ENCODE measurements at regions not wholly inside any gene's neighbourhood (a gene's known extent, or its start where the extent isn't known, plus 50 kb on each side); places are given as distances from the start of the nearest gene placed in this dataset.
A peak's percentile ranks its signal among the peaks of the same experiment; 100 is the strongest.

GRCh38 chr18:24669015-24669414 lies 208.6 kb downstream of the HRH4 start:
- H3K36me3 ChIP-seq = no peaks in the 10 kb centered on the region
- ATAC-seq (ENCODE audit: low FRiP score in 2 of 2) (no peak), DNase-seq (no peak)
- H3K4me3 ChIP-seq = no peak overlapping the region
- H3K4me1 ChIP-seq = no peaks in the 10 kb centered on the region
- H3K27ac ChIP-seq = no peak overlapping the region
- WGBS, 2 donors = 89% methylated on average over 2 of the region's 2 CpGs
- H3K27me3 ChIP-seq = no peaks in the 10 kb centered on the region
- TF ChIP-seq CTCF (IDR thresholded peaks at IDR 0.05) = no peak
- TF ChIP-seq EP300 (IDR thresholded peaks at IDR 0.05) = no peak
- no peak for TF ChIP-seq POLR2AphosphoS5 (IDR thresholded peaks at IDR 0.05)
- no peak for TF ChIP-seq POLR2A (IDR thresholded peaks at IDR 0.05)
- no peaks in the 10 kb centered on the region for H3K9me3 ChIP-seq

- TF ChIP-seq POLR2A (IDR thresholded peaks at IDR 0.05) (no peak), POLR2AphosphoS5 (IDR thresholded peaks at IDR 0.05) (no peak), EP300 (IDR thresholded peaks at IDR 0.05) (no peak)
- DNase-seq = peak in 1 of 2 donors; percentile 4
- H3K4me1 ChIP-seq = no peaks in the 10 kb centered on the region
- no peak overlapping the region for H3K27ac ChIP-seq
- WGBS, 2 donors = 83 to 89% methylated on average over 2 to 3 of the region's 3 CpGs
- no peaks in the 10 kb centered on the region for H3K27me3 ChIP-seq
- H3K9me3 ChIP-seq = no peaks in the 10 kb centered on the region
- H3K36me3 ChIP-seq = no peaks in the 10 kb centered on the region
- ATAC-seq (ENCODE audit: low FRiP score in 2 of 2) = no peak
- no peak overlapping the region for H3K4me3 ChIP-seq
Observed at GRCh38 chr18:24669502-24669901, 209.1 kb downstream of the HRH4 start.

GRCh38 chr18:24672165-24672941 lies 211.9 kb downstream of the HRH4 start:
- Histone ChIP-seq H3K36me3 (no peaks in the 10 kb centered on the region), H3K4me1 (no peaks in the 10 kb centered on the region), H3K4me3 (no peak overlapping the region), H3K27me3 (no peaks in the 10 kb centered on the region), H3K9me3 (no peaks in the 10 kb centered on the region), H3K27ac (no peak overlapping the region)
- 36 to 52% methylated on average over 9 of the region's 9 CpGs for WGBS, 2 donors
- TF ChIP-seq POLR2AphosphoS5 (IDR thresholded peaks at IDR 0.05) (no peak), POLR2A (IDR thresholded peaks at IDR 0.05) (no peak), EP300 (IDR thresholded peaks at IDR 0.05) (no peak), CTCF (IDR thresholded peaks at IDR 0.05) (no peak)
- DNase-seq (no peak), ATAC-seq (ENCODE audit: low FRiP score in 2 of 2) (no peak)

GRCh38 chr18:24674200-24674599 lies 213.8 kb downstream of the HRH4 start:
- ATAC-seq (ENCODE audit: low FRiP score in 2 of 2) (no peak), DNase-seq (no peak)
- Histone ChIP-seq H3K27me3 (no peaks in the 10 kb centered on the region), H3K36me3 (no peaks in the 10 kb centered on the region), H3K4me3 (no peak overlapping the region), H3K27ac (no peak overlapping the region), H3K4me1 (no peaks in the 10 kb centered on the region), H3K9me3 (no peaks in the 10 kb centered on the region)
- WGBS, 2 donors = 50 to 57% methylated on average over 4 of the region's 4 CpGs
- TF ChIP-seq CTCF (IDR thresholded peaks at IDR 0.05) (no peak), POLR2AphosphoS5 (IDR thresholded peaks at IDR 0.05) (no peak), EP300 (IDR thresholded peaks at IDR 0.05) (no peak), POLR2A (IDR thresholded peaks at IDR 0.05) (no peak)

- ATAC-seq (ENCODE audit: low FRiP score in 2 of 2) (no peak), DNase-seq (no peak)
- Histone ChIP-seq H3K27ac (no peak overlapping the region), H3K36me3 (no peaks in the 10 kb centered on the region), H3K4me3 (no peak overlapping the region), H3K9me3 (no peaks in the 10 kb centered on the region), H3K27me3 (no peaks in the 10 kb centered on the region), H3K4me1 (no peaks in the 10 kb centered on the region)
- no peak for TF ChIP-seq EP300 (IDR thresholded peaks at IDR 0.05)
- no peak for TF ChIP-seq POLR2AphosphoS5 (IDR thresholded peaks at IDR 0.05)
- TF ChIP-seq POLR2A (IDR thresholded peaks at IDR 0.05) = no peak
- TF ChIP-seq CTCF (IDR thresholded peaks at IDR 0.05) = no peak
- 87 to 88% methylated on average over 3 of the region's 3 CpGs for WGBS, 2 donors
Observed at GRCh38 chr18:24674605-24675004, 214.2 kb downstream of the HRH4 start.
